Lower lobe of right lung (tissue), 2 donors: ENCODE measurements at regions not wholly inside any gene's neighbourhood (a gene's known extent, or its start where the extent isn't known, plus 50 kb on each side); places are given as distances from the start of the nearest gene placed in this dataset.

Source experiments
- ATAC-seq, 2 donors: fragments of 200-7000 bp; cut with Tn5 transposase; one replicate each; pipeline ENCODE4 v1.9.1; 2020 to 2022; ENCODE audit warnings: mild to moderate bottlenecking in 2 of 2, moderate library complexity in 2 of 2
- DNase-seq: peaks from one replicate; pipeline ENCODE4 v3.0.0-alpha.2; 2020
- H3K27ac ChIP-seq: fragments of 200-600 bp; one replicate; pipeline ENCODE4 v1.8.0; 2022
- H3K27me3 ChIP-seq: fragments of 200-600 bp; one replicate; pipeline ENCODE4 v1.8.0; 2022; ENCODE audit warnings: low read depth
- H3K36me3 ChIP-seq: fragments of 200-600 bp; one replicate; pipeline ENCODE4 v1.8.0; 2022; ENCODE audit warnings: mild to moderate bottlenecking
- H3K4me1 ChIP-seq: fragments of 200-600 bp; one replicate; pipeline ENCODE4 v1.8.0; 2022
- H3K4me3 ChIP-seq: fragments of 200-600 bp; one replicate; pipeline ENCODE4 v1.8.0; 2022; ENCODE audit warnings: mild to moderate bottlenecking
- H3K9me3 ChIP-seq: fragments of 200-600 bp; one replicate; pipeline ENCODE4 v1.8.0; 2022
- CTCF ChIP-seq: fragments of 200-600 bp; IDR thresholded peaks from one replicate; pipeline ENCODE4 v1.8.0; 2022; ENCODE audit warnings: antibody characterized with exemption, mild to moderate bottlenecking
- intact Hi-C: fragments of 100-400 bp; cut with DNase I; formaldehyde crosslinking; loops from one replicate; pipeline ENCODE4 v1.11.0; 2022
- donor health status: DM: no; HTN: yes; CAD: no; lungs with severe emphysema.

GRCh38 chr13:78370231-78370630 lies 233.1 kb downstream of the POU4F1 start:
- ATAC-seq (no peak), DNase-seq (no peak)
- TF ChIP-seq CTCF: no peak
- Histone ChIP-seq H3K27me3 (no peaks in the 10 kb centered on the region), H3K4me3 (no peak overlapping the region), H3K36me3 (no peaks in the 10 kb centered on the region), H3K9me3 (no peaks in the 10 kb centered on the region), H3K27ac (no peak overlapping the region), H3K4me1 (no peaks in the 10 kb centered on the region)
- intact Hi-C loops: no loop called here

DNA sequence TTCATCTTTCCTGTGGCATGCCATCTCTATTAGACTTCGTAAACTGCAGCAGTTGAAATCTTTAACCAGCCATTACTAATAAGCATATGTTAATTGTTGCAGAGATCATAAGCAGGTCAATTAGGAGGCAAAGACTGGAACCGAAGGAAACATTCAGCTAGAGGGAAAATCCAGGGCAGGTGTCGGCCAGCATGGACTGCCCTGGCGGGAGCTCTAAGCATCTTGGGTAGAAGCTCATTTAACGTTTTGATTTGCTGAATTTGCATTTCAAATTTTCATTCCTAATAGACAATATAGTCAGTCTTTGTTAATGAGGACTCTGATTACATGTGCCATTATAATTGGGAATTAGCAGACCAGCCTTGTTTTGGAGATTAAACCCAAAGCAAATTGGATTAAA lies 238.6 kb downstream of the POU4F1 start:
- H3K4me3 ChIP-seq: no peak overlapping the region
- intact Hi-C loops: no loop called here
- no peaks in the 10 kb centered on the region for H3K9me3 ChIP-seq
- DNase-seq: no peak
- H3K27me3 ChIP-seq: no peaks in the 10 kb centered on the region
- H3K27ac ChIP-seq: no peak overlapping the region
- H3K4me1 ChIP-seq: no peaks in the 10 kb centered on the region
- no peak for TF ChIP-seq CTCF
- no peaks in the 10 kb centered on the region for H3K36me3 ChIP-seq
- no peak for ATAC-seq

DNA sequence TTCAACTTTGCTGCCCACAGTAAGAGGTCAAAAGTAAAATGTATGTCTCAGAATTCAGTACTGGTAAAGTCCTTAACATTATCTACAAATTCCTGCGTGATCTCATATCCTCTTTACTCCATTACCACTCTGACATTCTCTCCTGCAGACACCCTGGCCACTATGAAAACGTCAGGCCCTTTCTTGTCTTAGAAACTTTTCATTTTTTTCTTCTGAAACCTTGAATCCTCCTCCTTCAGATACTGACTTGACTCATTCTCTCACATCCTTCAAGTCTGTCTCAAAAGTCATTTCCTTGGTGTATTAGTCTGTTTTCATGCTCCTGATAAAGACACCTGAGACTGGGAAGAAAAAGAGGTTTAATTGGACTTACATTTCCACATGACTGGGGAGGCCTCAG lies 262.3 kb downstream of the POU4F1 start:
- Histone ChIP-seq H3K27ac (no peak overlapping the region), H3K4me3 (no peak overlapping the region), H3K36me3 (no peaks in the 10 kb centered on the region), H3K4me1 (no peaks in the 10 kb centered on the region), H3K27me3 (no peaks in the 10 kb centered on the region), H3K9me3 (no peaks in the 10 kb centered on the region)
- intact Hi-C loops: no loop called here
- DNase-seq (no peak), ATAC-seq (no peak)
- no peak for TF ChIP-seq CTCF

- ATAC-seq: no peak
- Histone ChIP-seq H3K4me1 (no peaks in the 10 kb centered on the region), H3K4me3 (no peak overlapping the region), H3K27ac (no peak overlapping the region), H3K36me3 (no peaks in the 10 kb centered on the region), H3K9me3 (no peaks in the 10 kb centered on the region), H3K27me3 (no peaks in the 10 kb centered on the region)
- no peak for DNase-seq
- TF ChIP-seq CTCF: no peak
- intact Hi-C loops: no loop called here
Observed at GRCh38 chr13:78339927-78340326, 263.4 kb downstream of the POU4F1 start.

- H3K4me3 ChIP-seq: no peak overlapping the region
- DNase-seq (no peak), ATAC-seq (no peak)
- H3K27ac ChIP-seq: no peak overlapping the region
- no peaks in the 10 kb centered on the region for H3K9me3 ChIP-seq
- H3K27me3 ChIP-seq: no peaks in the 10 kb centered on the region
- TF ChIP-seq CTCF: no peak
- intact Hi-C loops: no loop called here
- H3K36me3 ChIP-seq: no peaks in the 10 kb centered on the region
- H3K4me1 ChIP-seq: no peaks in the 10 kb centered on the region
Observed at GRCh38 chr13:78334059-78334458, 269.3 kb downstream of the POU4F1 start.

- ATAC-seq: no peak
- DNase-seq: no peak
- TF ChIP-seq CTCF: no peak
- Histone ChIP-seq H3K27ac (no peak overlapping the region), H3K4me1 (no peaks in the 10 kb centered on the region), H3K36me3 (no peaks in the 10 kb centered on the region), H3K9me3 (no peaks in the 10 kb centered on the region), H3K4me3 (no peak overlapping the region), H3K27me3 (no peaks in the 10 kb centered on the region)
- intact Hi-C loops: no loop called here
Observed at GRCh38 chr13:78326633-78327032, 276.7 kb downstream of the POU4F1 start.
